PC-3 (cell line): ENCODE measurements at regions not wholly inside any gene's neighbourhood (a gene's known extent, or its start where the extent isn't known, plus 50 kb on each side); places are given as distances from the start of the nearest gene placed in this dataset.

ENCODE experiments used
- EZH2 ChIP-seq: fragments of 300-600 bp; sonication (generic); IDR thresholded peaks from one replicate; pipeline ENCODE4 v1.6.1; 2017; ENCODE audit warnings: antibody characterized with exemption, mild to moderate bottlenecking, low read length; ENCODE audit not compliant: unreplicated experiment
- TF ChIP-seq, protein P1 (sequence below): fragments of 300-600 bp; sonication (generic); conservative IDR thresholded peaks from 2 replicates; pipeline ENCODE4 v1.5.1; 2017; ENCODE audit warnings: antibody characterized with exemption, low read depth, mild to moderate bottlenecking, low read length

DNA sequence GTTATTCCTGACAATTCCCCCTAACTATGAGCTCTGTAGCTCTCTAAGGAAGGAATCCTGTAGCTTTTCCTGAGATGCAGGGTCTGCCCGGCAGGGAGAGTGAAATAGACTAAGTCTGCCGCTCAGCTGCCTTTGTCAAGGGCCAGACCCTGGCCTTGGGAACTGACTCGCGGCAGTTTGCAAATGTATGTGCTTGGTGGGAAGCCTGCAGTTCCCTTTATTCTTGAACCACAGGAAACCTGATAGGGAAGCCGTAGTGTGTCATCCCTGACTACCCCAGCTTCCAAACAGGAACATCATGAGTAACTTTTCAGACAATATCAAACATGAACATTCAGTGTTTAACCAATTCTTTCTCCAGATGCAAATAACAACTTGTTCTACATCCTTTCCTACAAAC is 78.7 kb upstream of the IFNGR1 start:
- TF ChIP-seq EZH2 = no peak
- TF ChIP-seq, protein P1, sequence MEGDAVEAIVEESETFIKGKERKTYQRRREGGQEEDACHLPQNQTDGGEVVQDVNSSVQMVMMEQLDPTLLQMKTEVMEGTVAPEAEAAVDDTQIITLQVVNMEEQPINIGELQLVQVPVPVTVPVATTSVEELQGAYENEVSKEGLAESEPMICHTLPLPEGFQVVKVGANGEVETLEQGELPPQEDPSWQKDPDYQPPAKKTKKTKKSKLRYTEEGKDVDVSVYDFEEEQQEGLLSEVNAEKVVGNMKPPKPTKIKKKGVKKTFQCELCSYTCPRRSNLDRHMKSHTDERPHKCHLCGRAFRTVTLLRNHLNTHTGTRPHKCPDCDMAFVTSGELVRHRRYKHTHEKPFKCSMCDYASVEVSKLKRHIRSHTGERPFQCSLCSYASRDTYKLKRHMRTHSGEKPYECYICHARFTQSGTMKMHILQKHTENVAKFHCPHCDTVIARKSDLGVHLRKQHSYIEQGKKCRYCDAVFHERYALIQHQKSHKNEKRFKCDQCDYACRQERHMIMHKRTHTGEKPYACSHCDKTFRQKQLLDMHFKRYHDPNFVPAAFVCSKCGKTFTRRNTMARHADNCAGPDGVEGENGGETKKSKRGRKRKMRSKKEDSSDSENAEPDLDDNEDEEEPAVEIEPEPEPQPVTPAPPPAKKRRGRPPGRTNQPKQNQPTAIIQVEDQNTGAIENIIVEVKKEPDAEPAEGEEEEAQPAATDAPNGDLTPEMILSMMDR = no peak
